HUDEP-2 (cell line): ENCODE measurements at regions not wholly inside any gene's neighbourhood (a gene's known extent, or its start where the extent isn't known, plus 50 kb on each side); places are given as distances from the start of the nearest gene placed in this dataset.

Experiments
- DNase-seq, 76 experiments: peaks; one replicate each; lab custom pipeline; 2025; ENCODE audit not compliant: unreplicated experiment in 76 of 76; lab: John Stamatoyannopoulos, UW

GRCh38 chr12:34391771-34392581, 369.7 kb downstream of the ALG10 start:
- DNase-seq = no peak

GRCh38 chr12:34392741-34393085, 370.4 kb downstream of the ALG10 start:
- DNase-seq = no peak

- DNase-seq = no peak
Observed at GRCh38 chr12:34393086-34393820, 371.0 kb downstream of the ALG10 start.

GRCh38 chr12:34393821-34394150, 371.5 kb downstream of the ALG10 start:
- no peak for DNase-seq

GRCh38 chr12:34394211-34395055, 372.1 kb downstream of the ALG10 start:
- no peak for DNase-seq

GRCh38 chr12:34395056-34396005, 373.0 kb downstream of the ALG10 start:
- DNase-seq = no peak

- DNase-seq = no peak
Observed at GRCh38 chr12:34396006-34396860, 373.9 kb downstream of the ALG10 start.

GRCh38 chr12:34396861-34397590, 374.7 kb downstream of the ALG10 start:
- no peak for DNase-seq

GRCh38 chr12:34397591-34398365, 375.5 kb downstream of the ALG10 start:
- no peak for DNase-seq

- DNase-seq = no peak
Observed at GRCh38 chr12:34398366-34398705, 376.0 kb downstream of the ALG10 start.

- no peak for DNase-seq
Observed at GRCh38 chr12:34398706-34399630, 376.7 kb downstream of the ALG10 start.

- DNase-seq = no peak
Observed at GRCh38 chr12:34399631-34400410, 377.5 kb downstream of the ALG10 start.

- DNase-seq = no peak
Observed at GRCh38 chr12:34400411-34400881, 378.1 kb downstream of the ALG10 start.

GRCh38 chr12:34400986-34401658, 378.8 kb downstream of the ALG10 start:
- no peak for DNase-seq

GRCh38 chr12:34401659-34402227, 379.4 kb downstream of the ALG10 start:
- DNase-seq = no peak
